Limb (tissue), 2 donors: ENCODE measurements at regions not wholly inside any gene's neighbourhood (a gene's known extent, or its start where the extent isn't known, plus 50 kb on each side); places are given as distances from the start of the nearest gene placed in this dataset.

Experiments used
- DNase-seq, 2 donors: peaks; one replicate each; pipeline ENCODE4 v3.0.0-alpha.2; 2016; ENCODE audit errors: extremely low spot score in 2 of 2

DNA sequence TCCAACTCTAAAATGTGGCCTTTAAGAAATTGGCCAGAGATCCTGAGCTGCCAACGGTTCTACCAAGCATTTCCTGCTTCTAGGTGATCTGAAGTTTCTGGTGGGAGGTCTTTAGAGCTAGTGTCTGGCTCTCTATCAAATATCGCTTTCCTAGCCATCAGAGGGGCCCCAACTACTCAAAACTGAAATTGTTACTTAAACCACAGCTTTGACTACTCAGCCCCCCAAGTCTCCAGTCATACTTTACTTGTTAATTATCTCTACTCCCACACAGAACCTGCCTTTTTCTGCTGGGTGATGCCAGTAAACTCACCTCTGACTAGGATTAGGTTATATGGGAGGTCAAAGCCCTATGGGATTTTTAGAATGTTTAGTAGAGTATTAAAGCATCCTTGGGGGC lies 95.1 kb downstream of the FASLG start:
- no peak for DNase-seq

DNA sequence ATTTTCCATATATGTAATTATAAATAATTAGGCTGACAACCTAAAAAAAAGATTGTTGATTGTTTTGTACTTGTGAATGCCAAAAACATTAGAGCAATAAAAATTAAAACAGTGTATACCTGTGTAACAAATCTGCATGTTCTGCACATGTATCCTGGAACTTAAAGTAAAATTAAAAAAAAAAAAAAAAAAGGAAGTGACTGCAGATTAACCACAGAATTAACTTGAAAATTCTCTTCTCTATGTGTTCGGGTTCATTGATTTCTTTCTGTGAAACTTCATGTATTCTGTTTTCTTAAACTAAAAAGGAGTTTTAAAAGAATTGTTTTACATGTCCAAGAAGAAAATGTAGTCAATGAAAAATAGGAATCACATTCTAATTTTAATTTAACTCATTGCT lies 95.7 kb downstream of the FASLG start:
- DNase-seq = no peak

DNA sequence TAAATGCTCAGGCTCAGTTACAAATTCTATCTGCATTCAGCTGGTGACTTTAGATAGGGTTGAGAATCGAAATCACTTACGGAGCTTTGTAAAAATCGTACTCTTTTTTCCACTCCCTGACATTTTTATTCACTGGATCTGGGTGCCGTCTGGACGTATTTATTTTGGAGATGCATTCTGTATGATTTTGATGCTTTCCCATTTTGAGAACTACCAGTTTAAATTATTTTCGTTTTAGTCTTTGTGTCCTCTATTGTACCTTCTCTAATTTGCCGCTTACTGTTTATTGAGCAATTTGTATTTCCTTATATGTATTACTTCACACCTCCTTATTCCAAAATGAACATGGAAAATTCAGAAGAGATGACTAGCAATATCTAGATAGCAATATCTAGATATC lies 96.2 kb downstream of the FASLG start:
- no peak for DNase-seq

DNA sequence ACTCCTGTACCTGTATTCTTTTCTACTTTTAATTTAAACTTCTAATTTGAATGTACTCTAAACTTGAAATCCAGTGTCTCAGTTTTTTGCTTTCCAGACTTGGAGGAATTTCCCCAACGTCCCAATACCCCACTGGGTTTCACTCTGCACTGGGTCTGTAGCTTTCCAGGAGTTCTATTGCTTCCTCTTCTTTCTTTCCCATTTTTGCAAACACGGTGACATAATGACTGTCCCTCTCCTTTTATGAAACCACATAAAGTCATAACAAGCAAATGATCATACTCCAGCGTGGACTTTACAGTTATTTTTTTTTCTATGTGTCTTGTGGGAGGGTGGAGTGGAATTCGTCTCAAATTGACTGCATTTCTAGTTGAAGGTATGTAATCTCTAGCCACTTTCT lies 97.1 kb downstream of the FASLG start:
- no peak for DNase-seq

DNA sequence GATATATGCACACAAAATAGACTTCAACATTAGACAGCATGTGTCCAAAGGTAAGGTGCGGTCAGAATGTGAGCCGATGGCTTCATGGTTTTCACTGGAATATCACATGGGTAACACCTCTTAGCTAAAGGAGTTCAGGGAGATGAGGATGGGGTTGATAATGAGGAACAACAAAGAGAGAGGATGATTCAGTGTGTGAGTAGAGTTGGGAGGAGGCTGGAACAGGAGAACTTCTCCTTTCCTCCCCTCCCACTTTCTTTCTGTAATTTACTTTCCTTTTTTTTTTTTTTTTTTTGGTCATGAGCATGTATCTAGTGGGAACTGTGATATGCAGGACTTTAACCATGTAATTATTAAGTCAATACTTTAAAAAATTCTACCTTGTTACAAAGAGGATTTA lies 99.4 kb downstream of the FASLG start:
- no peak for DNase-seq

DNA sequence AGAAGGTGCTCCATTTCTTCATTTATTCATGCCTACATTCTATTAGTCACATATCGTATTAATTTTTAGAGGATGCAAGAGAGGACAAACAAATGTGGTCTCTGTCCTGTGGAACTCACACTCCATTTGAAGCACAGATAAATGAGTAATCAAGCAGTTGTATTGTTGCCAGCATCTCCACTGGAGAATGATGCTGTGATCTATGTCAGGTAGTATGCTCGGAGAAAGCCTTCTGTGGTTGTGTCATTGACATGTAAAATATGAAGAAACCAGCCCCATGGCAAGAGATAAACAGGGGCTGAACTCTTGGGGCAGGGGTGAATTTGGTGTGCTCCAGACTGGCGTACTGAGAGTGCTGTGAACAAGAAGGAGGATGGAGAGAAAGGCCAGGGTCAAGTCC lies 101.2 kb downstream of the FASLG start:
- DNase-seq = no peak

DNA sequence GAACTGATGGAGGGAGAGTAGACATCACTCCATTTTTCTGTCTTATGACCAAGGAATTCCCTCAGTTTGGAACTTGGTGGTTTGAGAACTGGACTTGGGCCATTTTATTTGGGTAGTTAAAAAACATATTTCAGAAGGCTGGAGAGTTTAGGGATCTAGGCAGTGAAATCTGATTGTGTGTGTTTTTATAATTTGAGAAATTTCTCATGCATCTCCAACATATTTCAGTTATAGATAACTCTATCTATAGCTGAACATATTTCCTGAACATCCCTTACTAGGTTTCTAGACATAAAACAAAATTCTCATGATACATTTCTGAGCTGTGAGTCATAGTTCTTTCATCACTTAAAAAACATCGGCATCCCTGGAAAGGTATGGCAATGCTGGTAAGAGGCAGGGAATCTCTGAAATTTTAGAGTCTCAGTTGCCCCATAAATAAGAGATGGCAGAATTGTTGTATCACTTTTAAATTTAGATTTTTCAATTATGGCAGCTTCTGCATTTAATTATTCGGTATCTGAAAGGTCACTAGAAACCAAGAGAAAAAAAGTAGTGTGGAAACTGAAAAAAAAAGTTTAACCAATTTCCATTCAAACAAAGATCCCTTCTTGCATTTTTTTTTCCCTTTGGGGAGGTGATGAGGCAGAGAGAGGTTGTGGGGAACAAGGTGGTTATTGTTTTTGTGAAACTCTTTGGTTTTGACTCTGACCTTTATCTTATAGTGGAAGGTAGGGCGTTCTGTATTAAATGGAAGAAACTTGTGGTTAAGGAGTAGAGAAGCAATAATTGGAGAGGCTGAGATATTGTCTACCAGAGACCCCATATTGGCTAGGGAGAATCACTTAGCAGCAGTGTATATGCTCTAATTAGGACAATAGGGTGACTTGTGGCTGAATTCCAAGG lies 102.9 kb downstream of the FASLG start:
- no peak for DNase-seq

DNA sequence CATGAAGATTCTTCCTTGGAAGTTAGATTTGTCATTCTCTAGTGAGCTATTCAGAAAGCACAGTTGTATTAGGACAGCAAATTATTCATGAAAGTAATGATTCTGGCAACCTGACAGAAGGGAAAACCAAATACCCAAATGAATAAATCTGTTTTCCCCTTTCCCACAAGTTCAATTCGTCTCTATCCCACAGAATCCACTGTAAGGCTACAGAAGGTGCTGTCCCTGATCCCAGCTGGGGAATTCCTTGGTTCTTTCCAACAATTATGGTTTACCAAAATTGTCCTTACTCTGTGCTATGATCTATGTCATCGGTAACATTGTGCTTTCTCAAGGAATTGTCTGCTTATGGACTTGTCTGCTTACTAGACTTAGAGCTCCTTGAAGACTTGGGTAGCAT lies 104.2 kb downstream of the FASLG start:
- no peak for DNase-seq

DNA sequence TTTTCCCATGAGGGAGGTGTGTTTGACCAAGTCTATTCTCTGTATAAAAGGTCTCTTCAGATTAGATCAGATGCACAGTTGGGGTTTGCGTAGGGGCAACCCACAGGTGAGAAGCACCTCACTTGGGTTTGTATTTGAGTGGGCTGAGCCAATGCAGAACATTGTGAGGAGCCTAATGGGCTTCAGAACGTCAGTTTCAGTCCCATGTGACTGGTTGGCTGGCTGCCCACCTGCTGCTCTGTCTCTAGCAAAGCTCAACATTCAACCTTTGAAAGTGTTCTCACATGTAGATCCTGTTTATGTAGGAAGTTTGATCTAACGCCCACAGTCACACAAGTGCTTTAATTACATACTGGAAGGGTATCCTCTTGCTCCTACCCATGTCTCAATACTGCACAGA lies 105.5 kb downstream of the FASLG start:
- DNase-seq = no peak

DNA sequence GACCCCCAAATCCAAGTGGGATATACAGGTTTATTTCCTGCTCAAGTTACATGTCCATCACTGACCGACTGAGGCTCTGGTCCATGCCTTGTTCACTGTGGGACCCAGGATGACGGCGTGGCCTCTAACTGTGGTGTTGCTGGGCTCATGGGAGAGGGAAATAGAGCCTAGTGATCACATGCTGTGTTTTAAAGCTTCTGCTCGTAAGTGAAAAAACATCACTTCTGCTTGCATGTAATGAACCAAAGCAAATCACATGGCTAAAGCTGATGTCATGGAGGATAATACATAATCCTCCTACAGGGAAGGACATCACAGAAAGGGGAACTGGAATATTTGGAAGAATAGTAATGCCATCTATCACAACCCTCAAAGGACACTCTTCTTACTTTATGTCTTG lies 107.6 kb downstream of the FASLG start:
- no peak for DNase-seq

DNA sequence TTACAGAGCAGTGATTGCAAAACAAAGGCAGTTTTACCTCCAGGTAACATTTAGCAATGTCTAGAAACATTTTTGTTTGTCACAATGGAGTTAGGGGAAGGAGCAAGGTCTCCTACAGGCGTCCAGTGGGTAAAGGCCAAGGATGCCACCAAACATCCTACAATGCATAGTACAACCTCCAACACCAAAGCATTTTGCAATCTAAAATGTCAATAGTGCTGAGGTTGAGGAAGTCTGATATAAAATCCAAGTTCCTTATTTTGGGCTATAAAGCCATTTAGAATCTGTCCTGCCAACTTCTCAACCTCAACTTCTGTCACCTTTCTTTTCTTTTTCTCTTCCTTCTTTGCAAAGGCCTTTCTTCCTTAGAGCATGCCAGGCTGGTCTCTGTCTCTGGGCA lies 111.2 kb downstream of the FASLG start:
- no peak for DNase-seq

DNA sequence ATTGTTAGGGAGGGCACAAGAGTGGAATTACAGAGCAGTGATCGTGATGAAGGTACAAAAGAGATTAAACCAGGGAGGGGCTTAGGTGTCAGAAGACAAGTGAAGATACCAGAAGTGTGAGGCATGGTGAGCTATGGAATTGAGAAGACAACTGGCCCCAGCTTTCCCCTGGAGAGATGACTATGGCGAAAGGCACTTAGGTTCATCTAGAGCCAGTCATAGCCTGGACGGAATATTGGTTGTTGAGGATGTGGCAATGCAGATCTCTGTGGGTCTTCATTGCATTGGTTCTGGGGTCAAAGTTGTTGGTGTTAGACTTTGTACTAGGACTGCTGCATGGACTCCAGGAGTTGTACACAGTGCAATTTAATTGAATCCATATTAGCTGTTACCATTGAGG lies 115.7 kb downstream of the FASLG start:
- no peak for DNase-seq

DNA sequence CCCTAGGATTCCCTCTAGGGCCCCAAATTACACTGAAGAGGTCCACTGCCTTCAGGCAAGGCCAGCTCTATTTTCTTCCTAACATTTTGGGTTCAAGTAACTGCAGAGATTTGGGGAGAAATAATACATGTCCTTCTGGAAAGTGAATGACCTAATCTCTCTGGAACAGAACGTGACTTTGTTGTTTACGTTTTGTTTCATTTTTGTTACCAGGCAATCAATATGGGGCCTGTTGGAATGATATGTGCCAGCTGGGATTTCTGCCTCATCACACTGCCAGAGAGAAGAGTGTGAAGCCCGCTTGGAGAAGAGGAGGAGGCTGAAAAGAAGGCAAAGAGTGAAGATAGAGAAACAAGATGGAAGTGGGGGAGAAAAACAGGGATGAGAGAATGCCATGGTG lies 116.7 kb downstream of the FASLG start:
- DNase-seq = no peak

DNA sequence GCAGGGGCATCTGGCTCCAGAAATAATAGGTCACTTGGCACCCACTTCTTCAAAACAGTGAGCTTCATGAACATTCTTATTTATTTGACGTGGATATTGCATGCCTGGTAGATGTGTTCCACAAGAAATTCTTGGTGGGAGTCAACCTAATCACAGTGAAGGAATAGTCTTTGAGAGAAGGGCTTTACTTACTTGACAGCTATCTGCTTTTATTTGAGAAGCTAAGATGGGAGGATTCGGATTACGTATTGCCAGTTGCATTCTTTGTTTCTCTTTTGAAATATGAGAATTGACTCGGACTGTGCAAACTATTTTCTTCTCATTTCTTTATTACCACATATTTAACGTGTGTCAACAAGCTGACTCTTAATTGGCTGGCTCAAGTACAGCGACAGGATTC lies 117.2 kb downstream of the FASLG start:
- no peak for DNase-seq

DNA sequence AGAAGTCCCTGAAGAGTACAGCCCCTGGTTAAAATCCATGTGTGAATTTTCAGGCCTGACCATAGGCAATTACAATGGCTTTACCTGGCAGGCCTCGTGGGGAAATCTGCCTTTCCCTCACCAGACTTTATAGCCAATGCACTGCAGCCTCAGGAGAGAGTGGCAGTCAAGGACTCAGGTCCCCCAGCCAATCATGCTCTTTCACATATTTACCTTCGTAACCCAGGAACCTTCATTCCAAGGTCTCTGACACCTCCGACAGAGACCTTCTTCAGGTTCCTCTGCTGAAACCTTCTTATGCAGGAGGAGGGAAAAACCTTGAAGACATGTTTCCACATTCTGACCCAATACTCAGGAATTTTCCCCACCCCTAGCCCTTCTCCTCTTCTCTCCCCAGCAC lies 118.9 kb downstream of the FASLG start:
- no peak for DNase-seq

DNA sequence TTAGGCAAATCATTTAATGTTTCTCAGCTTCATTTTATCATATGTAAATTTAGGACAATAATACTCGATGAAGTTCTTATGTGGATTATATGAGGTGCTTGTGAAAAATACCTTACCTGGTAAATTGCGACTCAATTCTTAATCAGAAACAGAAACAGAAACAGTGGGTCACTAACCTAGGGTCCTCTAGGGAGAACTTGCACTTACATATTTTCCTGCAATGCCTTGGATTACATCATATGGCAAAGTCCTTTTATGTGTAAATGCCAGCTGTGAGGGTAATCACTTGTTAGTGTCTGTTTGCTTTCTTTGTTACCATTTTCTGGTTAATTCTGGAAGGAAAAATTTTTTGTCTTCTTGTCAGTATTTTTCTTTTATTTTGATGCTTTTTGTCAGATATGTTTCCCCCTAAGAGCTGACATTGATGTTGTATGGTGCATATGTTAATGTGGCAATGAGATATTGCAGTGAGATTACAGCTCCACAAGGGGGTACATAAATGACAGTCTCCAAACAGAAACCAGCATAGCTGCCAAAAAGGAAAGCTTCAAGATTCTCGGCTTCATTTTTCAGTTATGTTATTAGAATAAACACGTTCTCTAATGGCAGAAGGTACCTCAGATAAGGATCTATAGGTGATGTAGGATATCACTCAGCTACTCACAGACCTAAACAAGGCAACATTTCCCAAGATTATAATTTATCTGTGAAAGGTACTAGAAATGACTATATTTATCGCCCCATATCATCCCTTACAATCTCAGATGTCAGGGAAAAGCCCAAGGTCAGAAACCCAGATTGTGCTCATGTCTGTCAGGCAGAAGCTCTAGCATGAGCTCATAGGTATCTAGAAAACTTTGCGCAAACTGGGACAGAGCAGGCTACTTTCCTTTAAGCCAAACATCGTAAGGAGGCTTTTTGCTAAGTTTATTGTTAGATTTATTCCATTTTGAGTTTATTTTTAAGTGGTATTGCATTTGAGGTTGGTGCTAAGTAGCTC lies 119.9 kb downstream of the FASLG start:
- DNase-seq = no peak

DNA sequence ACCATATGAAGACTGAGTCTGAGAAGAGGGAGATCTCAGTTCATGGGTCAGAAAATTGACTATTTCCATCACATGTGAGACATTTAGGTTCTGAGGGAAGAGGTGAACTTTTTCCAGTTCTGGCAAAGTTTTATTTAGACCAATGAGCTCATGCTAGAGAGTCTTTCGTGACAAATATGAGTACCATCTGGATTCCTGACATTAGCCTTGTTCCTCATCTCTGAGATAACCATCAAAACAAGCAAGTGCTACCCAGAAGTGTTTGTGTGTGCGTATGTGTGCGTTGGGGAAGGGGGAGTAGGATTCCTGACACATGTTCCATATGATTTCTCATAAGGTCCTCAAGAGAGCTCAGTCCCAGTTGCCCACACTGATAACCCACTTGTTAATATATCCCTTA lies 120.6 kb downstream of the FASLG start:
- no peak for DNase-seq

DNA sequence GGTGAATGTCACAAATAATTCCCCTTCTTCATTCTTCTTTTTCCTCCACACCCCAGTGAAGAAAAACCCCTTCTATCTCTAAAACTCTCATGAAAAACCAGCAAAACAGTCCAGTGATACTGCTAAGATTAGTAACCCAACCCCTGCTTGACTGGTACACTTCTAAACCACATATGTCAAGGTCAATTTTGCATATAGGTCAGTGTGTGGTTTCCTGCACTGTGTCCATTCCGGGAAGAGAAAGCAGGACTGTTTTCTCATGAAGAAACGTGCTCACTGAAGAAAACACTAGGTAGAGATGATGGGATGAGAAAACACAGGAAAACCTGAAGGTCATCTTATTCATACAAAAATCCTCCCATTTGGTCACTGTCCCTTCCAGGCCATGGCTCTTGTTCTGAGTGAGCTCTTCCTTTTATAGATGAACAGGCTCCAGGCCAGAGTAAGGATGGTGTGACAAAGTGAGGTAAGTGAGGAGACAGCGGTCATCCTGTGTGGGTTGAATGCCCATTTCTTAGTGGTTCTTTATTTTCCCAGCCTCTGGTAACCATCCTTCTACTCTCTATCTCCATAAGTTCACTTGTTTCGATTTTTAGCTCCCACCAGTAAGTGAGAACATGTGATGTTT lies 122.7 kb downstream of the FASLG start:
- DNase-seq = no peak

DNA sequence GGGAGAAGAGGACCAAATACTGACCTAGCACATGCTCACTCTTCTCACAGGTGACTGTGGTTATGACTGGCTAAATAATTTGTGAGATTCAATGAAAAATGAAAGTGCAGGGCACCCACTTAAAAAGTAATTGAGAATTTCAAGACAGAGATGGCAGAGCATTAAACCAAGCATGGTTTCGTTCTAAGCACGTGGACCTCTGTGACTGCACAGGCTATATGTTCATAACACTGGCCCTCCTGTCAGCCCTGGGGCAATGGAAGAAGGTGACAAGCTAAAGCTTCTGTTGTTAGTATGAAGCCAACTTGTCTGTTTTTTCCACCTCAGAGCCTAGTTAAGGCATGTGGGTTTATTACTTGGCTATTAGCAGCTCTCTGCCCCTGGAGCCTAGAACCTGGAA lies 130.9 kb downstream of the FASLG start:
- no peak for DNase-seq

DNA sequence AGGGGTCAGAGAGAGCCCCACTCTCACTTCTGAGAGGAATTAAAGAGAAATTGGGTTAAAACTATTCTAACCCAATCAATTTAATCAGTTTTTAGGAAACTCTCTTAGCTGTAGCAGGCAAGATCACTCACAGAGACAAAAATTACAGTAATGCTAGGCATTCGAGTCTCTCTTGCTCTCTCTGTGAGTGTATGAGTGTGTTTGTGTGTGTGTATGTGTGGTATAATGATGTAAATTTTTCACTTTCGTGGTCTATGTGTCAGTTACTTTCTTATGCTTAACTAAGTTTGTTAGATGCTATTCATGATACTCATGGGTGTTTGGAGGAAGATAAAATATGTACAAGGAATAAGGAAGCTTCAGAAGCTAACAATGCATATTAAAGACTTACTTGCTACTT lies 131.3 kb downstream of the FASLG start:
- DNase-seq = no peak

DNA sequence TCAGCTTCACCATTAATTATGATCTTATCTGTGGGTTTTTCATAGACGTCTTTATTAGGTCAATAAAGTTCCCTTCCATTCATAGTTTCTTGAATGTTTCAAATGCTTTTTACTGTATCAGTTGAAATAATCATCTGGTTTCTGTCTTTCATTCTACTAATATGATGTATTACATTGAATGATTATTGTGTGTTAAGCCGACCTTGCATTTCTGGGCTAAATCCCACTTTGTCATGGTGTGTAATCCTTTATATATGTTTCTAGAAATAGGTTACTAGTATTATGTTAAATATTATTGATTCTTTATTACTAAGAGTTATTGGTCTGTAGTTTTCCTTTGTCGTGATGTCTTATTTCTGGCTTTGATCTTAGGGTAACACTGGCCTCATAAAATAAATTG lies 134.9 kb downstream of the FASLG start:
- no peak for DNase-seq

DNA sequence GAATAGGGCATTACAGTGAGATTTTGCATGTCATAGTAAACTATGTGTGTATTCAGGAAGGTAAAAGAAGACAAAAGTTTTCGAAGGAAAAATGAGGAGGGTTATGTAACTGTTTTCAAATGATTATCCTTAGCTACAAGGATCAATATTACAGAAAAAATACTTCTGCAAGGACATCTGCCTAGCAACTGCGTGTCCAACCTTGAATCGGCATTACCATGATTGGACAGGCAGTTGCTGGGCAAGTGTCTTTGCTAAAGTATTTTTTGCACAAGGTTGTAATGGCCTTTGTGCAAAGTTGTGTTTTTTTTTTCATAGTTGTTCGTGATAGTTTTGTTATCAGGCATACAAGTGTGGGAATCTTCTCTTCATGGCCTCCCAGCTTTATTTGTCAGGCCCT lies 136.8 kb downstream of the FASLG start:
- no peak for DNase-seq
